Left lung (tissue), 4 donors: ENCODE measurements at regions not wholly inside any gene's neighbourhood (a gene's known extent, or its start where the extent isn't known, plus 50 kb on each side); places are given as distances from the start of the nearest gene placed in this dataset.
"Not testable (repeated sequence)": the region's sequence is repeated elsewhere in the genome, so short reads cannot be mapped to it uniquely, and the experiment has no call there.

Experiments
- ATAC-seq: fragments of 200-7000 bp; cut with Tn5 transposase; one replicate; pipeline ENCODE4 v1.9.1; 2020; ENCODE audit warnings: moderate library complexity
- DNase-seq, 4 donors: peaks; one replicate each; pipeline ENCODE4 v3.0.0-alpha.2; 2013 to 2020
- H3K27ac ChIP-seq, 2 donors: fragments of 200-600 bp; sonication (generic) in 1 of 2; one replicate each; pipeline versions ENCODE4 v1.5.0 to v1.8.0; 2020 to 2021
- H3K27me3 ChIP-seq, 2 donors: fragments of 200-600 bp; sonication (generic) in 1 of 2; one replicate each; pipeline versions ENCODE4 v1.5.0 to v1.8.0; 2020 to 2021
- H3K36me3 ChIP-seq, 2 donors: fragments of 200-600 bp; sonication (generic) in 1 of 2; one replicate each; pipeline versions ENCODE4 v1.5.0 to v1.8.0; 2020 to 2021
- H3K4me1 ChIP-seq, 2 donors: fragments of 200-600 bp; one replicate each; pipeline ENCODE4 v1.8.0; 2021
- H3K4me3 ChIP-seq, 2 donors: fragments of 200-600 bp; sonication (generic) in 1 of 2; one replicate each; pipeline versions ENCODE4 v1.5.0 to v1.8.0; 2020 to 2021; ENCODE audit warnings: mild to moderate bottlenecking in 1 of 2
- H3K9me3 ChIP-seq, 2 donors: fragments of 200-600 bp; sonication (generic) in 1 of 2; one replicate each; pipeline versions ENCODE4 v1.5.0 to v1.8.0; 2020 to 2021
- intact Hi-C, 2 donors: fragments of 100-400 bp; cut with DNase I; formaldehyde crosslinking; loops; one replicate each; pipeline versions ENCODE4 v1.11.2 to v1.14.2; 2022
- TF ChIP-seq, protein P1 (sequence below), 2 donors: fragments of 200-600 bp; sonication (generic) in 1 of 2; IDR thresholded peaks; one replicate each; pipeline versions ENCODE4 v1.5.0 to v1.8.0; 2021; ENCODE audit warnings: antibody characterized with exemption in 2 of 2
- donor health status: DM: no; HTN: yes; CAD: no.
- donor health status: DM: no; HTN: no; CAD: no.

GRCh38 chr2:217351378-217351777, 491.5 kb upstream of the TNP1 start:
- TF ChIP-seq, protein P1, sequence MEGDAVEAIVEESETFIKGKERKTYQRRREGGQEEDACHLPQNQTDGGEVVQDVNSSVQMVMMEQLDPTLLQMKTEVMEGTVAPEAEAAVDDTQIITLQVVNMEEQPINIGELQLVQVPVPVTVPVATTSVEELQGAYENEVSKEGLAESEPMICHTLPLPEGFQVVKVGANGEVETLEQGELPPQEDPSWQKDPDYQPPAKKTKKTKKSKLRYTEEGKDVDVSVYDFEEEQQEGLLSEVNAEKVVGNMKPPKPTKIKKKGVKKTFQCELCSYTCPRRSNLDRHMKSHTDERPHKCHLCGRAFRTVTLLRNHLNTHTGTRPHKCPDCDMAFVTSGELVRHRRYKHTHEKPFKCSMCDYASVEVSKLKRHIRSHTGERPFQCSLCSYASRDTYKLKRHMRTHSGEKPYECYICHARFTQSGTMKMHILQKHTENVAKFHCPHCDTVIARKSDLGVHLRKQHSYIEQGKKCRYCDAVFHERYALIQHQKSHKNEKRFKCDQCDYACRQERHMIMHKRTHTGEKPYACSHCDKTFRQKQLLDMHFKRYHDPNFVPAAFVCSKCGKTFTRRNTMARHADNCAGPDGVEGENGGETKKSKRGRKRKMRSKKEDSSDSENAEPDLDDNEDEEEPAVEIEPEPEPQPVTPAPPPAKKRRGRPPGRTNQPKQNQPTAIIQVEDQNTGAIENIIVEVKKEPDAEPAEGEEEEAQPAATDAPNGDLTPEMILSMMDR (IDR thresholded peaks at IDR 0.05): no peak
- H3K4me1 ChIP-seq: no peaks in the 10 kb centered on the region
- peaks cover 0 to 6% of the 10 kb centered on the region in 2 donors for H3K9me3 ChIP-seq
- H3K27me3 ChIP-seq: no peaks in the 10 kb centered on the region
- intact Hi-C loops: loop anchor here in 1 of 2 donors (5.0 kb wide), 1 partner anchor 246 kb away; no protein-coding TSS in a partner anchor
- no peak for ATAC-seq
- no peak for DNase-seq
- no peak overlapping the region for H3K27ac ChIP-seq
- no peak overlapping the region for H3K4me3 ChIP-seq
- no peaks in the 10 kb centered on the region for H3K36me3 ChIP-seq

- H3K4me1 ChIP-seq: no peaks in the 10 kb centered on the region
- intact Hi-C loops: no loop called here
- no peak for ATAC-seq
Observed at GRCh38 chr2:217349251-217349650, 489.4 kb upstream of the TNP1 start.

GRCh38 chr2:217347630-217348029, 487.8 kb upstream of the TNP1 start:
- H3K4me1 ChIP-seq, ATAC-seq, H3K9me3 ChIP-seq, H3K4me3 ChIP-seq, H3K36me3 ChIP-seq, intact Hi-C loops, H3K27me3 ChIP-seq, H3K27ac ChIP-seq, DNase-seq: not testable (repeated sequence)

More at GRCh38 chr2:217349251-217349650, 489.4 kb upstream of the TNP1 start:
- TF ChIP-seq, protein P1 (IDR thresholded peaks at IDR 0.05): no peak
- H3K36me3 ChIP-seq: no peaks in the 10 kb centered on the region
- DNase-seq: no peak
- peaks cover 0 to 6% of the 10 kb centered on the region in 2 donors for H3K9me3 ChIP-seq
- H3K4me3 ChIP-seq: no peak overlapping the region
- no peak overlapping the region for H3K27ac ChIP-seq
- no peaks in the 10 kb centered on the region for H3K27me3 ChIP-seq

- H3K27ac ChIP-seq, intact Hi-C loops, H3K27me3 ChIP-seq, ATAC-seq, H3K4me1 ChIP-seq, H3K9me3 ChIP-seq, H3K4me3 ChIP-seq, DNase-seq, H3K36me3 ChIP-seq: not testable (repeated sequence)
Observed at GRCh38 chr2:217346043-217346442, 486.2 kb upstream of the TNP1 start.

DNA sequence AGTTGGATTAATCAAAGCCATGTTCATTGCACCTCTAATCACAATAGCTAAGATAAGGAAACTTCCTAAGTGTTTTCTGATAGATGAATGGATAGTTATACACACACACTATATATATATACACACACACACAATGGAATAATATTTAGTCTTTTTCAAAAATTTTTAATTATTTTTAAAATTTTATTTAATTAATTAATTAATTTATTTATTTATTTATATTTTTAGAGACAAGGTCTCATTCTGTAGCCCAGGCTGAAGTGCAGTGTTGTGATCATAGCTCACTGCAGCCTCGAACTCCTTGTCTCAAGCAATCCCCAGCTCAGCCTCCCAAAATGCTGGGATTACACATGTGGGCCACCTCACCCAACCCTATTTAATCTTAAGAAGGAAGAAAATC, 481.0 kb upstream of the TNP1 start:
- ATAC-seq: no peak
- no peak for DNase-seq
- Histone ChIP-seq H3K4me3 (no peak overlapping the region), H3K27ac (no peak overlapping the region), H3K4me1 (no peaks in the 10 kb centered on the region), H3K36me3 (no peaks in the 10 kb centered on the region), H3K9me3 (no peaks in the 10 kb centered on the region), H3K27me3 (no peaks in the 10 kb centered on the region)
- TF ChIP-seq, protein P1 (IDR thresholded peaks at IDR 0.05): no peak
- intact Hi-C loops: no loop called here

GRCh38 chr2:217340176-217340575, 480.3 kb upstream of the TNP1 start:
- Histone ChIP-seq H3K4me1 (no peaks in the 10 kb centered on the region), H3K27me3 (no peaks in the 10 kb centered on the region), H3K4me3 (no peak overlapping the region), H3K9me3 (no peaks in the 10 kb centered on the region), H3K27ac (no peak overlapping the region), H3K36me3 (no peaks in the 10 kb centered on the region)
- ATAC-seq: peak; percentile 81
- intact Hi-C loops: no loop called here
- TF ChIP-seq, protein P1 (IDR thresholded peaks at IDR 0.05): no peak
- DNase-seq: no peak
